NCI-H2081 (cell line): ENCODE measurements at regions not wholly inside any gene's neighbourhood (a gene's known extent, or its start where the extent isn't known, plus 50 kb on each side); places are given as distances from the start of the nearest gene placed in this dataset.

Experiments used
- DNase-seq, 2 experiments: peaks; one replicate each; lab custom pipeline; 2025; lab: John Stamatoyannopoulos, UW

DNA sequence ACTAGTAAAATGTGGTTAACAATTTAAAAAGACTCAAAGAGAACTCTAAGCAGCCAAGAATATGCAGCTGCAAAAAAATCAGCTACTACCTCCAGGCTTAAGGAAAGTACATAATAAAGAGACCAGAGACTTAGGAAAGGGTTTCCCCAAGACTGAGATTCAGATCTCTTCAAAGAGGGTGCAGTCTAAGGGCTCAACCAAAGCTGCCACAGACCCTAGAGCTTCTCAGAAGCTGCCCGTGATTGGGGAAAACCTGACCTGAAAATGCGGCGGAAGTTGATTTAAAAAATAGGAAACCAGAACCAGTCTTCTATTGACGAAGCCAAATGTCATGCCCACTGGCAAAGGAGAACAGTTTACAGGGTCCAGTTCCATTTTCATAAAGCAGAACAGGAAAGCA lies 516.8 kb upstream of the MARCKS start:
- DNase-seq, result no peak

DNA sequence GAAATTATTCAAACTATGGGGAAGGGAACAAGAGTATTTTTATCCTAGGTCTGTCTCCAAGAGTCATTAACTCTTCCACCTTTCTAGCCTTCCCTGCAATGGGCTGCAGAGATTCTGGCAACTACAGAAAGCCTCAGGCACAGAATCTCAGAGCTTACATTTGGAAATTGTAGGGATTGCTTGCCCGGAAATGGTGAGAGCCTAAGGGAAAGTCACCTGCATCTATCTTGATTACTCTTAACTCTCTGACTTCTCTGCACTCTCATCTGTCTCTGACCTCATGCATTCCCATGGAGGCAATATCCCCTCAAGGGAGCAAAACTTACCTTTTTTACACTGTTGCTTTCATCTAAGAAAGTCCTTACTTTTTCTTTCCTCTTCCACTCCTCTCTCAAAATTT lies 513.2 kb upstream of the MARCKS start:
- DNase-seq, result no peak

DNA sequence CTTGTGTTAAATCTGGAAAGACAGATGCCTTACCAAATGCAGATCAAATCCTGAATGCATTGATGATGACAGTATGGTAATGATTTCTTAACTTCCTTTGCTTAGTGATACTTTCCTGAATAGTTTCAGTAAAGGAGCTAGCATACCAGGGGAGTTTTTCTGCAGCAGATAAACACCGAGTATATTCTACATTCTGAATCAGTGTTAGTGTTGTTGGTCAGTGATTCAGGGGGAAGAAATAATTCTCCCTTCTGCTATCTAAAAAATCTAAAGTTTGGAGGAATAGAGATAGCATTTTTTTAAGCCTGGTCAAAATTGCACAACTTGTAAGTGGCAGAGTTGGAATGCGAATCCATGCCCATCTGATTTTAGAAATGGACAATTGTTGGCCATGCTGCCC lies 512.2 kb upstream of the MARCKS start:
- no peak for DNase-seq

DNA sequence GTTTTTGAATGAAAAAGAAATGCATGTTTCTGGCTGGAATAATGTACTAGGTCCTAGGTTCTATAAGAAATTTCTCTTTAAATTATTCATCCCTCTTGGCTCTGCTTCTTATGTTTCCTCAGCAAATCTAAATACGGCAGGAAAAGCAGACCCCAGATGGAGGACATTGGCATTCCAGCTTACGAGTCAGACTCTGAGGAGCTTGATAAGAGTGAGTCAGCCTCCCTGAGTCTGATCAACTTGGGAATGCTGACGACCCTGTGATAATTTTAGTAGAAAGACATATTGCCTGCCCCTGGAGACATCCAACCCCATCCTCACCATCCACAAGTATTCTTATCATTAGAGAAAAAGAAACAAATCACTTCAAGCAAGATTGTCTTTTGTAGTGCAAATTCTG lies 509.7 kb upstream of the MARCKS start:
- DNase-seq, result no peak

DNA sequence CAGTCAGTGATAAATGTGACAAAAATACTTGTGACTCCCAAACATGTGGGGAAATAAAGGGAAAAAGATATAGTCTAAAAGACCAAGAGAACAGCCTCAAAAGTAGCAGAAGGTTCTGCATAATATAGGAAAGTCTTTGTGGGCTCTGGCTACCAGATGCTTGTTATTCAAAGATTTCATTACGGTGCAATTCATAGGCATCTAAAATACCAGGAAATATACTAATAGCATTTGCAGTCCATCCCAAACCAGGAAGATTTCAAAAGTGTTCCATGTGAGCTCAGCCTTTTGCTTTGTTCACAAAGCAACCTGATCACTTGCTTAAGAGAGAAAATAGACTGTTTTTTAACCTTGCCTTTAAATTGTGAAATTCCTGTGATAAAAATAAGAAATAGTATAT lies 506.7 kb upstream of the MARCKS start:
- DNase-seq, result no peak

DNA sequence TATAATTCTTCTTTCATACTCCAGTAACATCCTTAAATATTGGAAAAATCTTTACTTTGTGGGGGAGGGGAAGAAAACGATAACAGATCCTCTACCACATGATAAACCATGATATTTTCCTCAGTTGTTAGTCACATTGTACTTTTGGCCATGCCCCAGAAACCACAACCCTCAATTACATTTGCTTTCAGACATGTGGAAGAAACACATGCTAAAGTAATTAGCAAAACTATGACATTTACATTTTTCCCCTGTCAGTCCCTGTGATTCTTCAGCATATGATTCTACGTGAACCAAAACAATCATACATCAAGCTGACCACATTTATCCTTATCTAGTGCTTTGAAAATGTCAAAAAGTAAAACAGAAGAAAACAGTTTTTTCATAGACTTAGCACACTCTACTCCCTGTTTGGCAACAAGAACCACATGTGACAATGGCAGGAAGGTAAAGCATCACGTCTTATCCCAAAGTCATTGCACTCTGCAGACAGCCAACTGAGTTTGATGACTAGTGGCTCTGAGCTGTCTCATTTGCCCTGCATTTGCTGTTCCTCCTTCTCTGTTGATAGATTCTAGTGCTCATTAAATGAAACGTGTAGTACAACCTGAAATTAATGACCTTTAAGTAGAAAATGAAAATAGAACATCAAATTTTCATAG lies 505.8 kb upstream of the MARCKS start:
- no peak for DNase-seq

DNA sequence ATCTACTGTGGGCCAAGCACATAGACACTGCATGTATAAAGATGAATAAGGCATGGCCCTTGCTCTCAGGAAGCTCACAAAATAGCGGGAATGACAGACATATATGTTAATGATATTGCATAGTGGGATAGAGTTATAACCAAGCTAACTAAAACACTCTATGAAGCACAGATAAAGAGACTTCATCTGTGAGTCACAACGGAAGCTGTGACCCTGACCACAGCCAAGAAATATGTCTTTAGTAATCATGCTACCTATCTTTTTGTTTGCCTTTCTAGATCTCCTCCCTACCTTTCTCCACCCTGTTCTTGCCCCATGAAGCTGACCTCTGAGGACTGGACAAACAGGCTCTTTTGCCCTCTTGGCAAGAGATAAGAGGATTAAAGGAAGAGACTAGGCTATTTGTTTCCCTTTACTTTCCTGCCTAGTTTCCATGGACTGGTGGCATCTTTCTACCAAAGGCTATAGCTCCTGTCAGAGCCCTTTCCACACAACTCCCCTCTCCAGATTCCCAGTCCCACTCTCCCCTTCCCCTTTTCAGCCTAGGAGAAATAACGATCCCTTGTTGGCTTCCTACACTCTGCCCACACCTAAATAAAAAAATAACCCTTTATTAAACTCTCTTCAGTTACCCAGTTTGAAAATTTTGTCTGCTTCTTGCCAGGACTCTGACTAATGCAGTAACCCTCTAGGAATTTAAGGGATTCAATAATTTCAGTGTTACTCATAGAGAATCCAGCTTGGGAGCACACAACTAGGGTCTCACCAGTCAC lies 504.9 kb upstream of the MARCKS start:
- no peak for DNase-seq

DNA sequence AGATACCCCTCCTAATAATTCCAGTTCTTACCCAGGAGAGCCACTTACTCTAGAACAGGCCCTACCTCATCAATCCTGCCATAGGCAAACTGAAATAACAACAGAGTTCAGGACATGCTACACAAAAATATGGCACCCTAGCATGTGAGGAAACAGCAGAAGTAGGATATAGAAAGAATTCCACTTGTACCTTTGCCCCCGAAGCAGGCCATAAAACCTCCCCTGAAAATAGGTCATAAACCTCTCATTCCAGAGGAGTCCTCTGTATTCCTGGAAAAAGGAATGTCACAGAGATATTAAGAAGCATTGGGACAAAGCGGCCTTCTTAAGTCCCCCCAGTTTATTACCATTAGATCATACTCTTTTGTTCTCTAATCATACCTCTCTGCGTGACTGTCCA lies 504.3 kb upstream of the MARCKS start:
- DNase-seq, result no peak

DNA sequence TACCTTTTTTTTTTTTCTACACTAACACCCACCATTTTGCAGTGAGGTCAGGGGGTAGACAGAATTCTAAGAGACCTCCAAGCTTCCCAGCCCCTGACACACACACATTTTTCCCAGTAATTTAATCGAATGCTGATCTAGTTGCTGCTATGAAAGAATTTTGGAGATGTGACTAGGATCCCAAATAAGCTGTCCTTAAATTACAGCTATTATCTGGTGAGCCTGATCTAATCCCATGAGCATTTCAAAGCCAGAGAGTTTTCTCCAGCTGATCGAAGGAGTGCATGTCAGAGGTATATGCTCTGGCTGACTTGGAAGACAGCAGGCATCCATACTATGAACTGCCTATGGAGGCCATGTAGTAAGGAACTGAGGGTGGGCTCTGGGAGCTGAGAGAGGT lies 503.8 kb upstream of the MARCKS start:
- no peak for DNase-seq

DNA sequence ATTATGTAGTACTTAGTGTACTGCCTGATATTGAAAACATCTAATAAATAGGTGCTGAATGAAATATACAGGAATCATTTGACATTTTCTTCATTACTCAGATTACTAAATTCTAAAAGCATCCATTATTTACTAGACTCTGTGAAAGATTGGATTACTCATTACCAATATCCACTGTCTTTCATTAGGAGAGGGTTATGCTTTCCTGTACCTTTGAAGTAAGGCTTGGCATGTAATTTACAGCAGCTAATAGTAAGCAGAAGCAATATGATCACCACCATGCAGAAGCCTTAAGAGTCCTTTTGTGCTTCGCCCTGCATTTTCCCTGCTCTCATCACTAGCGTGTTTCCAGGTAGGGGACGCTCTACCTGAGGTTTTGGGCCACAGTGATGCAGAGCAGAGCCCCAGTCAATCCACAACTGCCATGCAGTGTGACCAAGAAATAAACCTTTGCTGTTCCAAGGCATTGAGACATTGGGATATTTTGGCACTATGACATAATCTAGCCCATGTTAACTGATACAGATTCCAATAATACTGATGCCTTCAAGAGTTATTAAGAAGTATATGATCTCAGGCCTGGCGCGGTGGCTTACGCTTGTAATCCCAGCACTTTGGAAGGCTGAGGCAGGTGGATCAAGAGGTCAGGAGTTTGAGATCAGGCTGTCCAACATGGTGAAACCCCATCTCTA lies 502.8 kb upstream of the MARCKS start:
- no peak for DNase-seq

DNA sequence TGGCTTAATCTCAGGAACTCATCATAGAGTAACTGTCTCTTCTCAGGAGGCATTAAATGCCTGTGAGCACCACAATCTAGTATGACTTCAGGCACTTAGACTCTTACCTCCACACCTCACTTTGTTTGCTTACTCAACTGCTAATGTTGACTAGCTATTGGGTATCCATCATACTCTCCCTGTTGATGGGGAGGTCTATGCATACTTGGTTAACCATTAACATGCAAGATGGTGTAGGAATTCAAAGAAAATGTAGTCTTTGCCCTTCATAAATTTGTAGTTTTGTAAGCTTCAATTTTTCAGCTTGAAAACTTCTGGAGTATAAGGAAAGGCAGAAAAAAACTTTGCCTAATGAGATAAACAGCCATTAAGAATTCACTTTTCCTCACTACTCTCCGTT lies 501.0 kb upstream of the MARCKS start:
- no peak for DNase-seq

DNA sequence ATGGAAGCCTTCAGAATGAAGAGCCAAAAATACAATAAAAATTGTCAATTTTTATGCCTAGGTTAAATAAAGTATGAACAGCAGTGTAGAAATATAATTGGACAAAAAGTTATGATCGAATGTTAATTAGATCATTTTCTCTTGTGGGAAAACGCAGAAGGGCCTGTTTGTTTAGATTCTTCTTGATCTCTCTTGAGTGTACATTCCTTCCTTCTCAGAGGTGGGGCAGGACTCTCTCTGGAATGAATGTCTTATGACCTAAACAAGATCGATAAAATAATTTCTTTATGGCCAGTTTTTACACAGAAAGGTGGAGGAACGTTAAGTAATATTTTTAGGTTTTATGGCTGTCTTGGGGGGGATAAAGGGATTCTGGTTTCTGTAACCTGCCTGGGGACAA lies 500.1 kb upstream of the MARCKS start:
- no peak for DNase-seq

DNA sequence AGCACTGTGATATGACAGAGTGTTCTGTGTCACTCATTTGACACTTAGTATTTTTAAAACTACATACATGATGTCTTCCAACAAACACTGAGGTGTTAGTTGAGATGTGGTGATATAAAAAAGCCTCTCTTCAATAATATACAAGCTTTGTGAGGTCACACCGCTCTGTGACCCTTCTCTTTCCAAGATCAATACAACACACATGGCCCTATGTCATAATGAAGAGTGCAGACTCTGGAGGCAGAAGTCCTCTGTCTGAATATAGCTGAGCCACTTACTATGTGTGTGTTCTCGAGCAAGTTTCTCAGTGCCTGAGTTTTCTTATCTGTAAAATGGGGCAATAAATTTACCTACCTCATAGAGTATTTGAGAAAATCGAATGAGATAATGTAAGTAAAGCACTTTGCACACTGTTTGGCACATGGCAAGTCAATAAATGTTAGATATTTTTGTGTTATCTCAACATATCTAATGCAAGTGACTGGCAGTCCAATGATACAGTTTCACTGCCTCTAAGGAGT lies 499.0 kb upstream of the MARCKS start:
- no peak for DNase-seq

DNA sequence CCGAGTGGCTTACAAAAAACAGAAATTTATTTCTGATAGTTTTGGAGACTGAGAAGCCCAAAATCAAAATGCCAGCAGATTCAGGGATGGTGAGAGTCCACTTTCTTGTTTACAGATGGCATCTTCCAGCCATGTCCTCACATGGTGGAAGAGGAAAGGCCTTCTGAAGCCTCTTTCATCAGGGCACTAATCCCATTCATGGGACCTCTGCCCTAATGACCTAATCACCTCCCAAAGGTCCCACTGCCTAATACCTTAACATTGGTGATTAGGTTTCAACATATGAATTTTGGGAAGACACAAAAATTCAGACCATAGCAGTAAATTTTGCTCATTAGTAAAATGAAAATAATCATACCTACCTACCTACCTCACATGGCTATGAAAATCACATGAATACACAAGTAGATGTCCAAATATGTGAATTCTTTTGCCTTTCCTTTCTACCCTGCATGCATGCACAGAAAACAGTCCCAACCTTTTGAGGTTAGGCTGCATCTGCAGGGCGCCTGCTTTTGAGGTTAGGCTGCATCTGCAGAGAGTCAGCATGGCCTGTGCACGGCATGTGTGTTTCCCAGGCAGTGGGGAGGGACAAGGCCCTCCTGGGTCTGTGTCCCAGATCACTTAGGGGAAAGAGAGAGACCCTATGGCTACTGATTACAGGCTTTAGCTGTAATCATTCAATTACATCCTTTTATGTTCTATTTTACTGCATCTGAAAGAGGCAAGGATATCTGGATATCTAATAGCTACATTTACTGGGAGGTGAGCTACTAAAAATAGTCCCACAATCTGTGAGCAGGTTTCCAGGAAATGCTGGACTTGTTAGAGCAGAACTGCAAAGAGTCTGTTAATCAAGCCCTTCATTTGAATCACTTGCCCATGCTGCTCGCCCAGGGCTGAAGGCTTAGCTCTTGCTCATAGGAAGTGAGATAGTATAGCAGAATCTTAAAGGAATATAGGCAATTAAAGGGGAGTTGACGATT lies 497.7 kb upstream of the MARCKS start:
- peak; percentile 16 to 74 for DNase-seq

DNA sequence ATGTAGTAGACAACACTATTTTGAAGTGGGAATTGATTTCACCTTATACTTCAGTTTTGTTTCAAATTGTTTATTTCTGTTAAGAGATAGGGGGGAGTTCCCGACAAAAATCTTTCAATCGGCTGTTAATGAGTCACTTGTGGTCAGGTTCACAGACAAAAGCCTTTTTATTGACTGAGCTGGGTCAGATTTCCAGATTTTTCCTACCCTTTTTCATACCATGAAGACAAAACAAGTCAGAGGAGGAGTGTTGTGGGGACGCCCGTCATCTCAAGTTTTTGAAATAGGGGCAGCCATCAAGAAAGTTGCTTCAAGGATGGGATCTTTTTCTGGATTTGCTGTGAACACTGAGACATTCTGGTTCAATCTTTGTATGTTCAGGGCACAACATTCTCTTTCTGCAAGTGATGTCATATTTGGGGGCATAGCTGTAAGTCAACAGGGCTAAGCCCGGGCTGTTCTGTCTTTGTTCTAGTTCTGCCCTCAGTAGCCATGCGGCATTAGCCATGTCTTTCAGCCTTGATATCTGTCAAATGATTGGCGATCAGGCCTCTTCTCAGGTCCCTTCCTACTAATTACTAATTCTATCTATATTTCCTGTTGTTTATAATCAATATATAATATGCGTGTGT lies 496.0 kb upstream of the MARCKS start:
- no peak for DNase-seq

DNA sequence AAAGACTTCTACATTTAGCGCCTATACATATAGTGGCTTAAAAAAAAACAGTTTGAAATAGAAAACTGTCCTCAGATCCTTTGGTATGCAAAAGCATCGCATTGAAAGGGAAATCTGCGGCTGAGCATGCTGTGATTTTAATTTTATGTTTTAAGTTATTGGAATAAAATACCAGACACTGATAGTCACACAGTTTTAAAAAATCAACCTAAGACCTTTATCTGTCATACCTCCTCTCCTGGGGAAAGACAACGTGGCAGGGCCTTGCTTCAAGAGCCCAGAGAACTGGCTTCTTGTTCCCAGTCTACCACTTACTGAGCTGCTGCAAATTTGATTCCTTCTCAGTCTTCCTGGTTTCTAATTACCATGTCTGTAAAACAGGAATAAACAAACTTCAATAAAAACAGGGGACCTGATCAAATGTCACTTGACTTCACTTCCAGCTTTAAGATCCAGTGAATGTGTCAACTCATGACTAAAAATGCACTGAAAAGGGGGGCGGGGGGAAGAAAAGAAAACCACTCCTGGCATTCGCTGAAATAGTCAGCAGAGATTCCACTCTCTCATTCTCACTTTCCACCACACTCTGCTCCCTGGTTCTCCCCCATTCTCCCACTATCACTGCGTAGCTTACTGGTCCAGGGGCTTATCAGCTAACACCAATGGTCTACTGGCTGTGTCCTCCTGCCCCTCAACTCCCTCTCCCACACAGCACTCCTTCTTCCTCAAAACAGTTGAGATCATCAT lies 494.7 kb upstream of the MARCKS start:
- DNase-seq, result no peak

DNA sequence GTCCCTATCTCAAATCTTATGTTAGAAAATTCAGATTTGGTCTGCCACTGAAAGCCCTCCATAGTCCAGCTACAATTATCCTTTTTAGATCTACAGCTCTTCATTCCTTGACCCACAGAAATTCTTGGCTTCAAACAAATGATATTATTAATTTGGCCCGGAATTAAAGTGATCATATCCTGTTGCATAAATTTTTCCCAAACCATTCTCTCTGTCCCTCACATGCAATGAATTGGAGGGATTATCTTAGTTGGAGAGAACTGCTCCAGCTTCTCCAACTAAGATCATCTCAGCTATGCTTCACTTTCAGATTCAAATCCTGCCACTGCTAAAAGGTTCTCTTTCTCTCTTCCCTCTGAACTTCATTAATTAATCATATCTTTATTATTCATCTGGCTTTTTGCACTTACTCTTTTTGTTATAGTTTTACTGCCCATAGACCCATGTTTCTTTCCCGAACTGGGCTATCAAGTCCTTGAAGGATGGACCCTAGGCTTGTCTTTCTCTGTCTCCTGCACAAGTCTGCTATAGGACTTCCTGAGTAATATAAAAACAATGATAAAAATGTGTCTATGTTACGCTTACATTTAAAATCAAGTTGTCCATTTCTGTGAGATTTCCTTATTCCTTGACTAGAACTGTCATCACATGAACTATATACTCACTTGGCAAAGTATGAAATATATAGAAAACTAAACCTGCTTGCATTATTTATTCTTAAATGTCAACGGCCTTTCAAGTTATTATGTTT lies 493.9 kb upstream of the MARCKS start:
- DNase-seq, result no peak

DNA sequence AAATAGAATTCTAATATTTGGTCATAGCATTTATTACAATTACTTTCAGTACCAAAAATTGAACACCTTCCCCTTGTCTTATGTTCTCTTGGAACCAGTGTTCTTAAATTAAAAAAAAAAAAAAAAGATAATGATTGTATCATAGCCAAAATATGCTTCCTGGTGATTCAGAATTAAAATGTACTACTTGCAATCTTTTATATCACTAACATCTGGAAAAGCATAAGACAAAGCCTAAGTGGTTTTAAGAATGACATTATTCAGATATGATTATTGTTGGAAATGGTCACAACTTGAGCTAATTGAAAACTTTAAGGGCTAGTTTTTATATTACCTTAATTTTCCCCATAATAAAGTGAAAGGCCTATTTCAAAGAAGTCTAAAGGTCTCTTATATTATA lies 493.3 kb upstream of the MARCKS start:
- DNase-seq, result no peak

DNA sequence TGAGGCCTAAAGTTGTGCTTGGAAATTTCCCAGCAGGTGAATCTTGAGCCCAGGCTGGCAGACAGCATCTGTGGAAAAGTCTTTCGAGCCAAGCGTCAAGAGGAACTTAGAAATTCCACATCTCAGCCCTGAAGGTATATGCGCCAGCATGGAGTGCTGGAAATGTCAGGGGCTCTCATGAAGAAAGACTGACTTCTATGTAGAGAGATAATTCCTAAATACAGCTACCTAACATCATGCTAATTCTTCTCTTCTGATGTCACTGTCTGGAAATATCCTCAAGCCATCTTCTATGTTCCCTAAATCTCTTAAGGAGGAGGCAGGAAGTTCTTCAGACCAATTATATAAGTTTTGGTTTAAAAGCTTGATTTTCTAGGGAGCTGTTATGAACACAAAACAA lies 492.4 kb upstream of the MARCKS start:
- no peak for DNase-seq

DNA sequence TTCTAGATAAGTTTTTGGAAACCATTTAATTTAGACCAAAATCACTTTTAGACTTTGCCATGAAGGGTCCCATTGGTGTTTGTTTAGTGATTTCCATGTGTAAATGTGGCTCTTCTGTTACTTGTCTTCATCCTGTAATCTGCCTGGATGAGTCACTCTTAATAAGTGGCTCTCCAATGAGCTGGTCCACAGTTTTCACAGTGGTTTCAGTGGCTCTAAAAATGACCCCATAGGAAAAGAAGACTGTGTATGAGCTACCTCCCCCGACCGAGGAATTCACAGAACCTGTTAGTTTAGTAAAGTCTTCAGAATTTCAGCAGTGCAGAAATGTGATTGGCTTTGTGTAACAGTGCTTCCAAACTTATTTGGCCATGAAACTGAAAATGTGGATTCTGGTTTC lies 492.0 kb upstream of the MARCKS start:
- no peak for DNase-seq
